Heart left ventricle (tissue), 16 donors: ENCODE measurements at regions not wholly inside any gene's neighbourhood (a gene's known extent, or its start where the extent isn't known, plus 50 kb on each side); places are given as distances from the start of the nearest gene placed in this dataset.

ENCODE experiments used
- ATAC-seq, 4 donors: fragments of 200-7000 bp; cut with Tn5 transposase; one replicate each; pipeline ENCODE4 v1.9.1; 2020 to 2022; ENCODE audit warnings: moderate library complexity in 4 of 4, mild to moderate bottlenecking in 3 of 4, moderate number of reproducible peaks in 1 of 4
- DNase-seq, 5 donors: peaks; one replicate each; pipeline ENCODE4 v3.0.0-alpha.2; 2020
- H3K27ac ChIP-seq, 12 donors: fragments of 200-600 bp; sonication (generic) in 4 of 12; one replicate each; pipeline versions ENCODE4 v1.5.0 to v1.8.0; 2016 to 2022; ENCODE audit warnings: mild to moderate bottlenecking in 2 of 12
- H3K27me3 ChIP-seq, 9 donors: fragments of 200-600 bp; sonication (generic) in 2 of 9; one replicate each; pipeline versions ENCODE4 v1.5.1 to v1.8.0; 2016 to 2022; ENCODE audit warnings: mild to moderate bottlenecking in 3 of 9
- H3K36me3 ChIP-seq, 9 donors: fragments of 200-600 bp; sonication (generic) in 2 of 9; one replicate each; pipeline versions ENCODE4 v1.5.0 to v1.8.0; 2018 to 2022; ENCODE audit warnings: mild to moderate bottlenecking in 2 of 9
- H3K4me1 ChIP-seq, 12 donors: fragments of 200-600 bp; sonication (generic) in 4 of 12; one replicate each; pipeline versions ENCODE4 v1.5.0 to v1.8.0; 2016 to 2022; ENCODE audit warnings: mild to moderate bottlenecking in 3 of 12
- H3K4me3 ChIP-seq, 12 donors: fragments of 200-600 bp; sonication (generic) in 4 of 12; one replicate each; pipeline versions ENCODE4 v1.5.0 to v1.8.0; 2017 to 2022; ENCODE audit warnings: mild to moderate bottlenecking in 9 of 12, moderate library complexity in 4 of 12
- H3K9me3 ChIP-seq, 12 donors: fragments of 200-600 bp; sonication (generic) in 4 of 12; one replicate each; pipeline versions ENCODE4 v1.5.0 to v1.8.0; 2016 to 2022; ENCODE audit warnings: mild to moderate bottlenecking in 1 of 12
- POLR2A ChIP-seq, 2 donors: fragments of 450-650 bp; IDR thresholded peaks; one replicate each; pipeline ENCODE4 v1.6.1; 2017; ENCODE audit warnings: antibody characterized with exemption in 2 of 2, mild to moderate bottlenecking in 2 of 2, moderate library complexity in 2 of 2
- WGBS, 4 donors: extraction: QIAGEN DNeasy Blood & Tissue Kit in 2 of 4; methylation state at CpG; one replicate each; pipeline versions ENCODE4 v1.1.5 to v1.1.7; 2013 to 2018; 5-methylcytosine and 5-hydroxymethylcytosine counted together
- intact Hi-C, 10 donors: fragments of 100-400 bp; cut with DNase I; formaldehyde crosslinking; loops; one replicate each; pipeline versions ENCODE4 v1.11.1 to v1.14.2; 2022
- TF ChIP-seq, protein P1 (sequence below), 12 donors: fragments of 200-600 bp; sonication (generic) in 4 of 12; IDR thresholded peaks; one replicate each; pipeline versions ENCODE4 v1.5.0 to v1.8.0; 2018 to 2022; ENCODE audit warnings: antibody characterized with exemption in 12 of 12, mild to moderate bottlenecking in 5 of 12
- donor health status: ischemic (EF 13 %, LVEDD 7.1; RV severe dilation, severe dysfunction).
- donor health status: healthy with polysubstance abuse.
- donor health status: DM: no; HTN: yes; CAD: no.
- donor health status: DM: no; HTN: no; CAD: no.
- donor health status: ischemic (EF 25% LVEDD 6.9; RV normal size, moderate dysfunction).
- donor health status: ischemic (EF 25% LVEDD 5.7; RV mildly dilated, moderate dysfunction).
- donor health status: healthy.
- donor health status: DM: yes; HTN: yes; CAD: no.
- donor health status: ischemic (EF 35%, LVEDD 5.7; RV mildly dilated, moderate dysfunction).
- donor health status: nonischemic (EF 11% LVEDD 7.7; RV severe dilation, severe dysfunction).
- donor health status: DM: yes; HTN: yes; CAD: no.
- donor health status: PGD.
- donor health status: ischemic (EF 29% LVEDD 5.4; RV normal size, mild dysfunction).
- donor health status: nonischemic (EF 23%, LVEDD 6.1; RV moderate dilation, normal function).

DNA sequence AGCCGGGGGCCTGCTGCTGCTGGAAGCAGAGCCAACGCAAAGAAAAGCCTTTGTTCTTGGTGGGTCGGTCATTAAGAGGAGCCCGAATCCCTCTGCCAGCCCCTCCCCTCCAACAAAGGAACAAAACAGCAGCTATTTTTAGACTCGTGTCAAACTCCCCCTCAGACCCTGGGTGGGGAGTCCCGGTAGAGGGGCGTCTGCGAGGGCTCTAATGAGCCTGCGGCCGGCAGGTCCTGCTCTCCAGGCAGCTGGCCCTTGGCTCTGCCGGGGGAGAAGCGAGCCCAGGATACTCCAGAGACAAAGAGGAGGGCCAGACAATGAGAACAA lies 114.0 kb downstream of the LHX2 start:
- DNase-seq: no peak
- H3K36me3 ChIP-seq: no peaks in the 10 kb centered on the region
- intact Hi-C loops: loop anchor here in 9 of 10 donors (5.0 to 10.0 kb wide), 8 partner anchors 192 to 412 kb away; no protein-coding TSS in a partner anchor
- no peak overlapping the region for H3K4me3 ChIP-seq
- 19 to 40% (median 23%) methylated on average over 1 to 12 of the region's 12 CpGs for WGBS, 4 donors
- ATAC-seq: no peak
- peaks cover 0 to 5% (median 0%) of the 10 kb centered on the region in 12 donors for H3K4me1 ChIP-seq
- H3K27ac ChIP-seq: no peak overlapping the region
- TF ChIP-seq, protein P1, sequence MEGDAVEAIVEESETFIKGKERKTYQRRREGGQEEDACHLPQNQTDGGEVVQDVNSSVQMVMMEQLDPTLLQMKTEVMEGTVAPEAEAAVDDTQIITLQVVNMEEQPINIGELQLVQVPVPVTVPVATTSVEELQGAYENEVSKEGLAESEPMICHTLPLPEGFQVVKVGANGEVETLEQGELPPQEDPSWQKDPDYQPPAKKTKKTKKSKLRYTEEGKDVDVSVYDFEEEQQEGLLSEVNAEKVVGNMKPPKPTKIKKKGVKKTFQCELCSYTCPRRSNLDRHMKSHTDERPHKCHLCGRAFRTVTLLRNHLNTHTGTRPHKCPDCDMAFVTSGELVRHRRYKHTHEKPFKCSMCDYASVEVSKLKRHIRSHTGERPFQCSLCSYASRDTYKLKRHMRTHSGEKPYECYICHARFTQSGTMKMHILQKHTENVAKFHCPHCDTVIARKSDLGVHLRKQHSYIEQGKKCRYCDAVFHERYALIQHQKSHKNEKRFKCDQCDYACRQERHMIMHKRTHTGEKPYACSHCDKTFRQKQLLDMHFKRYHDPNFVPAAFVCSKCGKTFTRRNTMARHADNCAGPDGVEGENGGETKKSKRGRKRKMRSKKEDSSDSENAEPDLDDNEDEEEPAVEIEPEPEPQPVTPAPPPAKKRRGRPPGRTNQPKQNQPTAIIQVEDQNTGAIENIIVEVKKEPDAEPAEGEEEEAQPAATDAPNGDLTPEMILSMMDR (IDR thresholded peaks at IDR 0.05): no peak
- TF ChIP-seq POLR2A (IDR thresholded peaks at IDR 0.05): no peak
- H3K27me3 ChIP-seq: peaks cover 0 to 23% (median 0%) of the 10 kb centered on the region in 9 donors
- peaks cover 0 to 13% (median 2%) of the 10 kb centered on the region in 12 donors for H3K9me3 ChIP-seq

DNA sequence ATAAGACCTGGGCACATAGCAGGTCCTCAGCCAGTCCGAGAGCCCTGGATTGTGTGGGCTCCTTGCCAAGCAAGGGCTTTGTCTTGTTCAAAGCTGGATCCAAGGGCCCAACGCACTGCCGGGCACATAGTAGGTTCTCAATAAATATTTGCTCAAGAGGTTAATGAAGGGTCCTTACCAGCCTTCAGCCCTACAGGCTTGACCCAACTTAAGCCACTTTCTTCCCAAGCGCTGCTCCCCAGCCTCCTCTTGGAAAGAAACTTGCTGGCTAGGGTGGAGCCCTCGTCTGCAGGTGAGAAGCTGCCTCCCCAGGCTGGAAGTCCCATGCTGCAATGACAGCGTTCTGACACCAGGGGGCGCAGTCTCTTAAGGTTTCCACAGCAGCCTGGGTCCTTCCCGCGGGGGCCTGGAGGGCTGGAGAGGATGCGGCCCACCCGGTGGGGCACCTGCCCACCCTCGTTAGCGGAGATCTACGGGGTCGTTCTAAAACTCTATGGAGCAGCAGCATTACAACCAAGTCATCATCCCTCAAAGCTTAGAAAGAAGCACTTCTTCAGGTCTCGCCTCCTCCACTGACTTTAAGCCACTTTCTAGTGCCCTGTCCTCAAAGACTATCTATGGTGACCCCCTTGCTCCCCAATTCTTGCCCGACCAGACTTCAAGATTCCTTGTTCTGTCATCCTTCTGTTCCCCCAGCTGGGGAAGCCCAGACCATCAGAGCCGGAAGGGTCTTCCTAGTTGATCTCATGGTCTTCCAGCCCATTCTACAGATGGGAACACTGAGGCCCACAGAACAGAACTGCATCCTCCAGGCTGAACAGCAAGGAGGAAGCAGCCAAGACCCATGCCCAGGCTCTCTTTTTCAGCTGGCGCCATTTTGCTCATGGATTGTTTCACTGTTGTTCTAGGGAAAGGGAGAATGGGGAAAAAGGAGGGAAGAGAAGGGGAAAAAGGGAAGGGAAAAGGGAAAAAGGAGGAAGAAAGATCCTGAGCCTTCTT lies 115.4 kb downstream of the LHX2 start:
- 32 to 39% (median 34%) methylated on average over 17 to 19 of the region's 19 CpGs for WGBS, 4 donors
- intact Hi-C loops: loop anchor here (1.0 to 10.0 kb wide), 11 partner anchors 190 to 410 kb away; no protein-coding TSS in a partner anchor
- DNase-seq (peak; percentile 51 to 88 (median 64)), ATAC-seq (peak in 3 of 4 donors; percentile 59 to 77 (median 71))
- Histone ChIP-seq H3K4me3 (no peak overlapping the region), H3K4me1 (peaks cover 0 to 5% (median 0%) of the 10 kb centered on the region in 12 donors), H3K27ac (no peak overlapping the region), H3K9me3 (peaks cover 0 to 8% (median 0%) of the 10 kb centered on the region in 12 donors), H3K36me3 (no peaks in the 10 kb centered on the region), H3K27me3 (peaks cover 0 to 23% (median 0%) of the 10 kb centered on the region in 9 donors)
- no peak for TF ChIP-seq POLR2A (IDR thresholded peaks at IDR 0.05)
- TF ChIP-seq, protein P1 (IDR thresholded peaks at IDR 0.05): peak; percentile 94 to 99 (median 97)

DNA sequence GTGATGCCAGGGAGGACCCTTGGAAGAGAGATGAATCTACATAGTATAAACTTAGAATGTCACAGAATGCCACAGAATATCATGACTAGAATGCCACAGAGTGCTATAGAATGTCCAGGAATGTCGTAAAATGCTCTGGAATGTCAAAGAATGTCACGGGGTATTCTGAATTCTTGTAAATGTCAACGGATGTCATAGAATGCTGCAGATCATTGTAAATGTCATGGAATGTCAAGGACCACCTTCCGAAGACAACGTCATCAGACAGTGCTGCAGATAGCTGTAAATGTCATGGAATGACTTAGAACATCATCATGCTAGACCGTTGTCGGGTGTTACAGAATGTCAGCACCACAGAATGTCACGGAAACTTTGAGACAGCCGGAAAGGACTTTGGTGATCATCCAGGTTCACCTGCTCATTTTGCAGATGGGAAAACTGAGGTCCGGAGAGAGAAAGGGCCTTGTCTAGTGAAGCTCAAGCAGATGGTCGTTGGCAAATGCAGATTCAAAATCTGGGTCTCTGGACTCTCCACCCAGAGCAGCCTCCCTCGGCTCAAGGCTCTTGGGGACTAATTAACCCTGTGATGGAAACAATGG lies 117.1 kb downstream of the LHX2 start:
- ATAC-seq (no peak), DNase-seq (no peak)
- TF ChIP-seq, protein P1 (IDR thresholded peaks at IDR 0.05): no peak
- TF ChIP-seq POLR2A (IDR thresholded peaks at IDR 0.05): no peak
- H3K4me1 ChIP-seq: peaks cover 0 to 5% (median 0%) of the 10 kb centered on the region in 12 donors
- no peak overlapping the region for H3K27ac ChIP-seq
- no peak overlapping the region for H3K4me3 ChIP-seq
- H3K36me3 ChIP-seq: no peaks in the 10 kb centered on the region
- no peaks in the 10 kb centered on the region for H3K9me3 ChIP-seq
- intact Hi-C loops: loop anchor here in 9 of 10 donors (5.0 to 10.0 kb wide), 8 partner anchors 189 to 409 kb away; no protein-coding TSS in a partner anchor
- WGBS, 4 donors: 66 to 70% (median 67%) methylated on average over 11 to 12 of the region's 12 CpGs
- H3K27me3 ChIP-seq: peaks cover 0 to 23% (median 0%) of the 10 kb centered on the region in 9 donors
